COR-L47 (cell line): ENCODE measurements at regions not wholly inside any gene's neighbourhood (a gene's known extent, or its start where the extent isn't known, plus 50 kb on each side); places are given as distances from the start of the nearest gene placed in this dataset.
"Not testable (repeated sequence)": the region's sequence is repeated elsewhere in the genome, so short reads cannot be mapped to it uniquely, and the experiment has no call there.

Experiments
- DNase-seq: peaks from one replicate; lab custom pipeline; 2025; lab: John Stamatoyannopoulos, UW

DNA sequence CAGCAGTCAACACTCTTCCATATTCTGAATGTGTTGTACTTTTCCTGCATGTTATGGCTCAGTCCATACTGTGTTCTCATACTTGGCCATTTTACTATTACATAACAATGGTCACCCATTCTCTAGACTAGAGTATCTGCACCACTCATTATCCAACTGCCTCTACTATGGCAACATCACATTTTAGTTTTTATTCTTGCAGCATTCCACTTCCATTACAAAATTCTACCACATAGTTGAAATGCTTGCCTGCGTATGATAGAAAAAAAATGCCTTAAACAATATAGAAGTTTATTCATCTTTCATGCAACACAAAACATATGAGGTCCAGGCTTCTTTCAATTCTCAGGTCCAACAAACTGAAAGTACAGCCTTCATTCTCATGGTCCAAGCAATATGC is 128.0 kb downstream of the TENT5A start:
- no peak for DNase-seq

DNA sequence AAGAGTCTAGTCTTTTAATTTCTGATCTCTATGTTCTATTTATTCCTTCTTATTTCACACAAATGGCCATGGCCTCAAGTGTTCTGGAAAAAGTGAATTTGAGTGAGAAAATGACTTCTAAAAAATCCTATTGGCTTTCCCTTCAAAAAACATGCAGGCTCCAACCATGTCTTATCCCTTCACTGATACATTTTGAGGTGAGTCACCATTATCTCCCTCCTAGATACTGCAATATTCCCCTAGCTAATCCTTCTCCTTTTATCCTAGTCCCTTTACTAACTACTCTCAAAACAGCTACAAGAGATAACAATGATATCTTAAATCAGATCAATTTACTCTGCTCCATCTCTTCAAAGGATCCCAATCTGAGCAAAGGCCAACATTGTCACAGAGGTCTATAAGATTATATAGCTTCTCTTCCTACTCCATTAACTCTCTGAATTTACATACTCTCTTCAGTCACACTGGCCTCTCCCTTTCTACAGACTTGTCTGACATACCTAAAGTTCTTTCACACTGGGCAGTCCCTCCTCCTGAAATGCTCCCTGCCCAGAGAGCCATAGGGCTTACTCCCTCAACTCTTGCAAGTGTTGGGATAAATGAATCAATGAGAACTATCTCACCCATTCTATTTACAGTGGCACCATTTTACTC is 129.2 kb downstream of the TENT5A start:
- no peak for DNase-seq

DNA sequence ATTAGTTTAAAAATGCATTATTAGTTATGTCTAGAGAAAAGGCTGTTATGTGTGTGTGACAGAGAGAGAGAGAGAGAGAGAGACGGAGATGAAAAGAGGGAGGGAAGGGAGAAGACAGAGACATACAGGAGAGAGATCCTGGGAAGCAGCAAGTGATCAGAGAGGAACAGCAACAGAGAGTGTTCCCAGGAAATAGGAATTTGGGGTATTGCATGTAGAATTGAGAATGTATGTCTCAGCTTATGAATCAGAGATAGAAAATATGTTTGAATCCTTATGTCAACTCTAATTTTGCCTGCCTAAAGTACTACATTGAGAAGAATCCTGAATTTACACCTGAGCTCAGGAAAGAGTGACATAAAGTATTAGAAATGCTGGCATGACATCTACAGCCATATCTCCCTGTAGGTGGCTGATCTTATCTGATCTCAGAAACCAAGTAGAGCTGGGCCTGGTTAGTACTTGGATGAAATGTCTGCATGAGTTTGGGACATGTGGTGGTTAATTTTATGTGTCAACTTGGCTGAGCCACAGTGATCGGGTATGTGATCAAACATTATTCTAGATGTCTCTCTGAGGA is 130.6 kb downstream of the TENT5A start:
- no peak for DNase-seq

DNA sequence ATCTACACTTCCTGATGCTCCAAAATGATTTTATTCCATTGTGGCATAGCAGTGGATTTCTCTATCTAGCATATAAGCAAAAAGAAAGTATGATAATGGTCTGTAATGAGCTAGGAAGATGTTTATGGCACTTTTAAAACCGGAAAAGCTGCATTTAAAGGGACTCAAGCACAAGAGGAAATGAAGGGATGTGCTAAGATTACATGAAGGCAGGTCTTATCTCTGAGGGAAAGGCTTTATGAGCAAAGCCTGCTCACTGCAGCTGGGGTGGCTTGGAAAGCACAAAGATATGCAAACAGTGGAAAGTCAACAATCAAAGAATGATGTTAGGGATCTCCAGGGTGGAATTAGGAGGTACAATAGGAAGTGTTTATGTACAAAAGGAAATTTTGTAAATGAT is 138.2 kb downstream of the TENT5A start:
- DNase-seq, result peak; percentile 59

GRCh38 chr6:81613606-81614005 is 138.9 kb downstream of the TENT5A start:
- no peak for DNase-seq

GRCh38 chr6:81612136-81612535 is 140.3 kb downstream of the TENT5A start:
- no peak for DNase-seq

GRCh38 chr6:81609736-81610135 is 142.7 kb downstream of the TENT5A start:
- DNase-seq, result no peak

DNA sequence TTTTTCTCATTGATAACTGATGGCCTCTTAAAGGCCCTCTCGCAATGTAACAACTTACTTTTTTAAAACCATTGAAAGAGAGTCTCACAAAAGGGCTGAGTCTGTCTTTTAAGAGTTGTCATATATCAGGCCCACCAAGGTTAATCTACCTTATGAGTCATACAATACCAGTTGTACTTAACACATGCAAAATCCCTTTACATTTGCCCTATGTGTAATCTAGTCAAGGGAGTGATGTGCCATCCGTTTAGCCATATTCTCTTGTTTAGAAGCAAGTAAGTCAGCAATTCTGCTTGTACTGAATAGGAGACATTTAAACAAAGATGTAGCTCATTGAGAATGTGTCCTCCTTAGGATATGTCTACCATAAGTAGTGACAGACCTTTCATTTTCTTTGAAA is 143.7 kb downstream of the TENT5A start:
- no peak for DNase-seq

GRCh38 chr6:81606965-81607381 is 145.5 kb downstream of the TENT5A start:
- DNase-seq, result no peak

DNA sequence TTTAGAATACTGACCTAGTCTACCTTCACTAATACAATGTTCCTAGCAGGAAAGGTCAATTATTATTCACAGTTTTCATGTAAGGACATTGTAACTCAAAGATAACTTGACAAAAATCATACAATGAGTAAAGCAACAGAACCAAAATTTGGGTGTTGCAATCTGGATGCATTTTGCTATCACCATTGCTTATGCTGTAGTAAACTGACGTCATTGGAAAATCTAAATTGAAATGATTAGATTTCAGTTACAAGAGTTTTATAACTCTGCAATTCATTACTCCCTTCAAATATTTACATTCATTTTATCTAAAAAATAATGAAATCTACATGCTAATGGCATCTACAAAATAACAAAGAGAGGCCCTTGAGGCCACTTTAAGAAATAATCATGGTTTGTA is 147.0 kb downstream of the TENT5A start:
- DNase-seq, result no peak

DNA sequence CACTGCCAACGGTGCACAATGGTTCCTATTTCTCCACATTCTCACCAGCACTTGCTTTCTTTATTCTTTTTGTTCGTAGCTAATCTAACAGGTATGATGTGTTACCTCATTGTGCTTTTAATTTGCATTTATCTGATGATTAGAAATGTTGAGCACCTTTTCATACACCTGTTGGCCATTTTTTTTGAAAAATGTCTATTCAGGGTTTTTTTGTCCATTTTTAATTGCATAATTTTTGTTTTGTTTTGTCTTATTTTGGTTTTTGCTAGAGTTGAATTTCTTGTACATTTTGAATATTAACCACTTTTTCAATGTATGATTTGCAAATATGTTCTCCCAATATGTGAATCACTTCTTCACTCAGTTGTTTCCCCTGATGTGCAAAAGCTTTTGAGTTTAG is 150.6 kb downstream of the TENT5A start:
- DNase-seq, result no peak

- not testable (repeated sequence) for DNase-seq
Observed at GRCh38 chr6:81600488-81600887, 152.0 kb downstream of the TENT5A start.

DNA sequence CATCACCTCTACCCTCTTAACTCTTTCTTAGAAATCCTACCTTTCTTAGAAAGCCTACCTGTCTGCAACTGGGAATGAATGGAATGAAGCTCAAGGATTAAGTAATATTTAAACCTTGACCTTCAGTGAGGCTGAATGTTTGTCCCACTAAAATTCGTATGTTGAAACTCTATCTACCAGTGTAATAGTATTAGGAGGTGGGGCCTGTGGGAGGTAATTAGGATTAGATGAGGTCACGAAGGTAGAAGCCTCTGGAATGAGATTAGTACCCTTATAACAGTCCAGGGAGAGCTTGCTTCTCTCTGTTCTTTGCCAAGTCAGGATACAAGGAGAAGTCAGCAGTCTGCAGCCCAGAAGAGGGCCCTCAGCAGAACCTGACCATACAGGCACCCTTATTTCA is 158.0 kb downstream of the TENT5A start:
- DNase-seq, result no peak

DNA sequence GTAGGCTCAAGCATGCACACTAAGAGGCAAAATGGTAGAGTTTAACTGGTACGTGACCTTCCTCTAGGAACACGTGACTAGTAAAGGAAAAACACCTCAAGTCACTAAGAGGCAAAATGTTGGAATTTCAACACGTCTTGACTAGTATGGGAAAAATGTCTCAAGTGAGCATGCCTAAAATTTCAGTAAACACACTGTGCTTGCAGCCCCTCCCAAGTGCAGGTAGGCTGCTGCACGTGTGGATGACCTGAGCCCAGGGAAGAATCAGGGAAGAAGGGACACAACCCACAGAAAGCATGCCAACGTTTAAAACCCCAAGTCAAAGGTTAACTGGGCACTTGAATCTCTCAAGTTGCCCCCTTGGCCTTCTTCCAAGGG is 162.2 kb downstream of the TENT5A start:
- no peak for DNase-seq

GRCh38 chr6:81589465-81590313 is 162.8 kb downstream of the TENT5A start:
- DNase-seq, result no peak

GRCh38 chr6:81585686-81586085 is 166.8 kb downstream of the TENT5A start:
- DNase-seq, result not testable (repeated sequence)

DNA sequence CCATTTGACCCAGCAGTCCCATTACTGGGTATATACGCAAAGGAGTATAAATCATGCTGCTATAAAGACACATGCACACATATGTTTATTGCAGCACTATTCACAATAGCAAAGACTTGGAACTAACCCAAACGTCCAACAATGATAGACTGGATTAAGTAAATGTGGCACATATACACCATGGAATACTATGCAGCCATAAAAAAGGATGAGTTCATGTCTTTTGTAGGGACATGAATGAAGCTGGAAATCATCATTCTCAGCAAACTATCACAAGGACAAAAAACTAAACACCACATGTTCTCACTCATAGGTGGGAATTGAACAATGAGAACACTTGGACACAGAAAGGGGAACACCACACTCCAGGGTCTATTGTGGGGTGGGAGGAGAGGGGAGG is 168.3 kb downstream of the TENT5A start:
- DNase-seq, result not testable (repeated sequence)

- no peak for DNase-seq
Observed at GRCh38 chr6:81575442-81575841, 177.0 kb downstream of the TENT5A start.

GRCh38 chr6:81572020-81572419 is 180.5 kb downstream of the TENT5A start:
- DNase-seq, result no peak

DNA sequence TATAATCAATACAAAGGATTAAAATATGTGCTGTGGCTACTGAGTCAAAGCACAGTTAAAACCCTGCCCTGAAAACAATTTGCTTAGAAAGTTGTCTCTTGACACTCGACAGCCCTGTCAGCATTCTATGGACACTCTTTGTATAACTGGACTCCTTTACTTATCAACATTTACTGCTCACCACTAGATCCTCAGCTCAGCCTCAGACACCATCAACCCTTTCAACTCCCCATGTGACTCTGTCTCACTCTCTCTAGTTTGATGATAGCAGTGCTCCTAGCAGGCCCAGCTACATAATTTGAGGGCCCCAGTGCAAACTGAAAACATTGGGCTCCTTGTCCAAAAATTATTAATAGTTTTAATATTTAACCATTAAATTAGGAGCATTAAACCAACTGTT is 181.8 kb downstream of the TENT5A start:
- DNase-seq, result no peak

DNA sequence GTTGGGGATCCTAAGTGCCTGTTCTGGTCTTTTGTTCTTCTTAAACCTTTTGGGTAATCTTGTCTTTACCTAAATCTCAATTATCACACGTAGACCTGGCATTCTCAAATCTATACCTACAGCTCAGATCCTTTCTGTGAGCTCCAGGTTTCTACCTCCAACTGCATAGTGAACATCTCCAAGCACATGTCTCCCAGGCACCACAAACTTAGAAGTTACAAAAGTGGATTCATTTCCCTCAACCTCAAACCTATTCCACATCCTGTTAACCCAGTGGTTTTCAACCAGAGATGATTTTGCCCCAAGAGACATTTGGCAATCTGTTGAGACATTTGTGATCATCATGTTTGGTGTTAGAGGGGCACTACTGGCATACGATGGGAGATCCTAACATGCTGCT is 183.5 kb downstream of the TENT5A start:
- no peak for DNase-seq

GRCh38 chr6:81565071-81565470 is 187.4 kb downstream of the TENT5A start:
- DNase-seq, result no peak

DNA sequence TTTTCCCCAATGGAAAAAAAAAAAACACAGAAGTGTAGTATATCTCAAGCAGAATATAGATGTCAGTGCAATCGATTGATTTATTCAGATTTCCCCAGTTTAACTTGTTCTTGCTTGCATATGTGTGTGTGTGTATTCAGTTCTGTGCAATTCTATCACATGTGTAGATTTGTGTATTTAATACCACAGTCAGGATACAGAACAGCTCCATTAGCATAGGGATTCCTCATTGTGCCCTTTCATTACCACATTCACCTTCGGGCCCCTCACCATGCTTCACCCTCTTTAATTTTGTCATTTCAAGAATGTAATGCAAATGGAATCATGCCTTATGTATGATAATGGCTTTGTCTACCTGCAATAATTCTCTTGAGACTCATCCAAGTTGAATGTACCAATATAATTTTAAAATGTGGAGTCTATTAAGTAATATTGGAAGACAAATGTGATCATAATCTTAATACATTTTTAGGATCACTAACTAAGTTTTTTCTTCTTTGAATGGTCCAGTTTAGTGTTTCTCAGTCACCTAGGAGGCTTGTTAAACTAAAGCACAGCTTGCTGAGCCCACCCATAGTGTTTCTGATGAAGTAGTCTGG is 187.9 kb downstream of the TENT5A start:
- no peak for DNase-seq
